Body of pancreas (tissue), 4 donors: ENCODE measurements at regions not wholly inside any gene's neighbourhood (a gene's known extent, or its start where the extent isn't known, plus 50 kb on each side); places are given as distances from the start of the nearest gene placed in this dataset.

ENCODE experiments used
- ATAC-seq: fragments of 150-250 bp; one replicate; pipeline ENCODE4 v1.9.1; 2016
- DNase-seq, 4 donors: peaks; one replicate each; pipeline ENCODE4 v3.0.0-alpha.2; 2019
- H3K27ac ChIP-seq, 4 donors: fragments of 200-600 bp; sonication (generic); 1 replicate in 3 of 4; 2 replicates in 1 of 4; pipeline versions ENCODE4 v1.5.1 to v1.6.1; 2016 to 2019; ENCODE audit warnings: mild to moderate bottlenecking in 1 of 4, mixed read lengths in 1 of 4, moderate library complexity in 1 of 4
- H3K27me3 ChIP-seq, 2 donors: fragments of 200-600 bp; sonication (generic); one replicate each; pipeline ENCODE4 v1.6.0; 2016; ENCODE audit warnings: mild to moderate bottlenecking in 1 of 2
- H3K36me3 ChIP-seq, 2 donors: fragments of 200-600 bp; sonication (generic); replicated peaks in 1 of 2; 2 replicates each; pipeline ENCODE4 v1.5.1; 2016; ENCODE audit warnings: low read depth in 2 of 2; ENCODE audit not compliant: insufficient read depth in 1 of 2
- H3K4me1 ChIP-seq: fragments of 200-600 bp; sonication (generic); one replicate; pipeline ENCODE4 v1.6.0; 2016
- H3K4me3 ChIP-seq, 2 donors: fragments of 200-600 bp; sonication (generic); 1 replicate in 1 of 2; 2 replicates in 1 of 2; pipeline ENCODE4 v1.5.1; 2016 to 2019
- H3K9me3 ChIP-seq, 3 donors: fragments of 200-600 bp; sonication (generic); 1 replicate in 2 of 3; 2 replicates in 1 of 3; pipeline ENCODE4 v1.5.1; 2016
- CTCF ChIP-seq, 7 experiments: fragments of 450-650 bp in 4 of 7; fragments of 200-600 bp in 3 of 7; sonication (generic) in 3 of 7; IDR thresholded peaks; one replicate each; pipeline ENCODE4 v1.5.1; 2016 to 2019; ENCODE audit warnings: antibody characterized with exemption in 7 of 7
- POLR2A ChIP-seq, 3 donors: fragments of 450-650 bp; IDR thresholded peaks; one replicate each; pipeline ENCODE4 v1.6.1; 2016; ENCODE audit warnings: antibody characterized with exemption in 3 of 3, mild to moderate bottlenecking in 2 of 3
- WGBS, 2 donors: methylation state at CpG; one replicate each; pipeline ENCODE4 v1.1.5; 2017; 5-methylcytosine and 5-hydroxymethylcytosine counted together
- intact Hi-C: fragments of 100-400 bp; cut with DNase I; formaldehyde crosslinking; loops from one replicate; pipeline ENCODE4 v1.15.1; 2023

GRCh38 chr2:195521589-195521988, 135.4 kb upstream of the SLC39A10 start:
- no peak overlapping the region for H3K27ac ChIP-seq
- H3K27me3 ChIP-seq, result no peaks in the 10 kb centered on the region
- no peaks in the 10 kb centered on the region for H3K36me3 ChIP-seq
- ATAC-seq (no peak), DNase-seq (no peak)
- H3K4me3 ChIP-seq, result no peak overlapping the region
- no peaks in the 10 kb centered on the region for H3K9me3 ChIP-seq
- TF ChIP-seq POLR2A (IDR thresholded peaks at IDR 0.05) (no peak), CTCF (IDR thresholded peaks at IDR 0.05) (no peak)
- WGBS, 2 donors, result 74 to 83% methylated on average over 3 of the region's 3 CpGs
- H3K4me1 ChIP-seq, result no peaks in the 10 kb centered on the region
- intact Hi-C loops, result no loop called here

GRCh38 chr2:195520671-195521155, 136.3 kb upstream of the SLC39A10 start:
- no peaks in the 10 kb centered on the region for H3K36me3 ChIP-seq
- 51 to 57% methylated on average over 5 of the region's 5 CpGs for WGBS, 2 donors
- no peaks in the 10 kb centered on the region for H3K4me1 ChIP-seq
- intact Hi-C loops, result no loop called here
- TF ChIP-seq CTCF (IDR thresholded peaks at IDR 0.05), result no peak
- no peak for TF ChIP-seq POLR2A (IDR thresholded peaks at IDR 0.05)
- no peak overlapping the region for H3K4me3 ChIP-seq
- DNase-seq (no peak), ATAC-seq (no peak)
- H3K9me3 ChIP-seq, result no peaks in the 10 kb centered on the region
- no peak overlapping the region for H3K27ac ChIP-seq
- H3K27me3 ChIP-seq, result no peaks in the 10 kb centered on the region

- 95 to 96% methylated on average over 8 to 22 of the region's 24 CpGs for WGBS, 2 donors
- Histone ChIP-seq H3K4me1 (no peaks in the 10 kb centered on the region), H3K4me3 (no peak overlapping the region), H3K27me3 (no peaks in the 10 kb centered on the region), H3K27ac (no peak overlapping the region), H3K9me3 (no peaks in the 10 kb centered on the region), H3K36me3 (no peaks in the 10 kb centered on the region)
- ATAC-seq (no peak), DNase-seq (no peak)
- no peak for TF ChIP-seq CTCF (IDR thresholded peaks at IDR 0.05)
- TF ChIP-seq POLR2A (IDR thresholded peaks at IDR 0.05), result no peak
- intact Hi-C loops, result no loop called here
These were observed 141.5 kb upstream of the SLC39A10 start for GRCh38 chr2:195515551-195515950.

- DNase-seq (no peak), ATAC-seq (no peak)
- Histone ChIP-seq H3K27ac (no peak overlapping the region), H3K4me3 (no peak overlapping the region), H3K9me3 (no peaks in the 10 kb centered on the region), H3K4me1 (no peaks in the 10 kb centered on the region), H3K27me3 (no peaks in the 10 kb centered on the region), H3K36me3 (no peaks in the 10 kb centered on the region)
- intact Hi-C loops, result no loop called here
- 78 to 81% methylated on average over 2 of the region's 2 CpGs for WGBS, 2 donors
- no peak for TF ChIP-seq CTCF (IDR thresholded peaks at IDR 0.05)
- no peak for TF ChIP-seq POLR2A (IDR thresholded peaks at IDR 0.05)
These were observed 142.7 kb upstream of the SLC39A10 start for GRCh38 chr2:195514365-195514764.

- no peaks in the 10 kb centered on the region for H3K36me3 ChIP-seq
- H3K4me3 ChIP-seq, result no peak overlapping the region
- no peak for ATAC-seq
- H3K27ac ChIP-seq, result no peak overlapping the region
- no peaks in the 10 kb centered on the region for H3K9me3 ChIP-seq
- whole genome bisulfite sequencing, 2 donors, result 48 to 64% methylated on average over 9 of the region's 9 CpGs
- no peak for DNase-seq
- H3K27me3 ChIP-seq, result no peaks in the 10 kb centered on the region
- TF ChIP-seq CTCF (IDR thresholded peaks at IDR 0.05) (no peak), POLR2A (IDR thresholded peaks at IDR 0.05) (no peak)
- no peaks in the 10 kb centered on the region for H3K4me1 ChIP-seq
- intact Hi-C loops, result no loop called here
These were observed 143.9 kb upstream of the SLC39A10 start for GRCh38 chr2:195513119-195513518.
